Activated naive CD8-positive, alpha-beta T cell treated with anti-CD3 and anti-CD28 coated beads, Interleukin-2, amount 10 ng/mL, durations not matched to agents 7 days and 5 days (primary cell): ENCODE measurements at regions not wholly inside any gene's neighbourhood (a gene's known extent, or its start where the extent isn't known, plus 50 kb on each side); places are given as distances from the start of the nearest gene placed in this dataset.
"Not testable (repeated sequence)": the region's sequence is repeated elsewhere in the genome, so short reads cannot be mapped to it uniquely, and the experiment has no call there.

Source experiments
- ATAC-seq: fragments of 150-1000 bp; cut with Tn5 transposase; one replicate; pipeline ENCODE4 v1.10.0; 2021; ENCODE audit warnings: low read depth, moderate library complexity
- POLR2A ChIA-PET: fragments of 350-600 bp; sonication (Branson Sonifier 250); formaldehyde crosslinking; loops from one replicate; lab custom pipeline; 2021; ENCODE audit warnings: antibody characterized with exemption; lab: Charles Lee
- DNase-seq: peaks from one replicate; pipeline ENCODE4 v3.0.0; 2021
- H3K27ac Mint-ChIP-seq: one replicate; pipeline ENCODE4 v1.8.0; 2022; ENCODE audit warnings: mild to moderate bottlenecking, mixed read lengths
- H3K27me3 Mint-ChIP-seq: one replicate; pipeline ENCODE4 v1.8.0; 2022; ENCODE audit warnings: mild to moderate bottlenecking, moderate library complexity, mixed read lengths
- H3K36me3 Mint-ChIP-seq: one replicate; pipeline ENCODE4 v1.8.0; 2021; ENCODE audit warnings: mild to moderate bottlenecking, mixed read lengths
- H3K4me1 Mint-ChIP-seq: one replicate; pipeline ENCODE4 v1.8.0; 2021; ENCODE audit warnings: mixed read lengths
- H3K4me3 Mint-ChIP-seq: one replicate; pipeline ENCODE4 v1.8.0; 2022; ENCODE audit warnings: mild to moderate bottlenecking, moderate library complexity, mixed read lengths
- H3K9me3 Mint-ChIP-seq: one replicate; pipeline ENCODE4 v1.8.0; 2021; ENCODE audit warnings: mixed read lengths

DNA sequence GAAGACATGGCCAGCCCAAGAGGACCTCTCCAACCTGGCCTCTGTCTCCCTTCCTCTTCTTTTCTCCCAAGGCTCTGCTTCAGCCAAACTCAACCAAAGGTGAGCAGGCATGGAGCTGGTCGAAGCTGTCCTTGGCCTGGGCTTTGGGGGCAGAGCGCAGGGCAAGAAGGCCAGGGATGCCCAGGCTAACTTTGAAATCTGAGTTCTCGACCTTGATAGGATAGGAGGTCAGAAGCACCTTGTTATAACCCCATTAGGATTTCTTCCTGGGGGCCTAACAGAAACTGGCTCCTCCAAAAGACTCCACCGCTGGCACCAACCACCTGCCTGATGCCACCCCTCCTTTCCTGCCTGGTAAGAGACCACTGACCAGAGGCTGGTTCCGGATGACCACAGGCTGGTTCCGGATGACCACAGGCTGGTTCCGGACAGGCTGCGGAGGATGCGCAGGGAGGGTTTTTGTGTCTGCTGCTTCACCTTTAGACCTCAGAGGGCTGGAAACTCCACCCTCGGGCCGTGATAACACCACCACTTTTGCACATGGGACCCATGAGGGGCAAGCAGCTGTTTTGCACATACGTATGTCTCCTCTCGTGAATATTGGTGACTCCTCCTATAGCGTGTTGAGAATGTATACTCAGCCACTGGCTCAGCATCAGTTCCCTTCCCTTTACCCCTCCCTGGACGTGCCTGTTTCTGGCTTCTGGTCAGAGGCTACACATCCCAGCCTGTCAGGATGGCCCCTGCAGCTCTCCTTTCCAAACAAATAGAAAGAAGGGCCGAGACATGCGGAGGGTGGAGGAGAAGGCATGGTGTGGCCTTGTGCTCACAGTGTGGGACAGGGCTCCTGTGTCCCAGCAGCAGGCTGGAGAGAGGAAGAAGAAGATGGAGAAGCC is 140.1 kb downstream of the DNAJB6 start:
- ATAC-seq (no peak), DNase-seq (no peak)
- Mint-ChIP-seq H3K4me1 (peaks cover 20% of the 10 kb centered on the region), H3K27ac (peak overlapping the region; percentile 56), H3K27me3 (peaks cover 3% of the 10 kb centered on the region), H3K36me3 (peaks cover 17% of the 10 kb centered on the region), H3K9me3 (peaks cover 22% of the 10 kb centered on the region), H3K4me3 (no peak overlapping the region)
- POLR2A ChIA-PET, result no interaction called here

- Mint-ChIP-seq H3K4me3 (peak overlapping the region; percentile 48), H3K36me3 (peaks cover 13% of the 10 kb centered on the region), H3K27me3 (peaks cover 3% of the 10 kb centered on the region), H3K9me3 (peaks cover 18% of the 10 kb centered on the region), H3K27ac (peak overlapping the region; percentile 63), H3K4me1 (peaks cover 18% of the 10 kb centered on the region)
- ATAC-seq, result peak; percentile 23
- POLR2A ChIA-PET, result interaction anchor here (1.2 kb wide), 1 partner anchor 13 kb away, joined by 5 read pairs; no protein-coding TSS in a partner anchor
- no peak for DNase-seq
These were observed 140.9 kb downstream of the DNAJB6 start for GRCh38 chr7:157477550-157478212.

GRCh38 chr7:157478611-157479010 is 141.8 kb downstream of the DNAJB6 start:
- ATAC-seq, DNase-seq, H3K36me3 Mint-ChIP-seq, H3K27me3 Mint-ChIP-seq: not testable (repeated sequence)
- POLR2A ChIA-PET, result interaction anchor here (1.2 kb wide), 1 partner anchor 12 kb away, joined by 5 read pairs; no protein-coding TSS in a partner anchor
- Mint-ChIP-seq H3K4me1 (peaks cover 14% of the 10 kb centered on the region), H3K9me3 (peaks cover 11% of the 10 kb centered on the region), H3K4me3 (peak overlapping the region; percentile 3), H3K27ac (peak overlapping the region; percentile 63)

DNA sequence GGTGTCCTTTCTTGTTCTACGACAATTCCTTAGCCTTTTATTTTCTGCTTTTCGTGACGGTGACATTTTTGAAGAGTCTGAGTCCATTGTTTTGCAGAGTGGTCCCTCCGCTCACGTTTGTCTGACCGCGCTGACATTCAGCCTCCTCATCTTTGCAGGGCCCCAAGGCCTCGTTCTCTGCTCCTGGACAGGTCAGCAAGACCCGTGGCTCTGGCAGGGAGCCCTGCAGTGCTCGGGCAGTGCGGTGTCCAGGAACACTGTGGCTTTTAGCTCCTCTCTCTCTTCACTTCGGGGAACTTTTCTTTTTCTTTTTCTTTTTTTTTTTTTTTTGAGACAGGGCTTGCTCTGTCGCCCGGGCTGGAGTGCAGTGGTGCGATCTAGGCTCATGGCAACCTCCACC is 142.5 kb downstream of the DNAJB6 start:
- H3K27me3 Mint-ChIP-seq, result peaks cover 3% of the 10 kb centered on the region
- H3K36me3 Mint-ChIP-seq, result peaks cover 3% of the 10 kb centered on the region
- no peak for ATAC-seq
- no peak for DNase-seq
- no peak overlapping the region for H3K4me3 Mint-ChIP-seq
- peaks cover 14% of the 10 kb centered on the region for H3K4me1 Mint-ChIP-seq
- H3K27ac Mint-ChIP-seq, result no peak overlapping the region
- POLR2A ChIA-PET, result no interaction called here
- peaks cover 7% of the 10 kb centered on the region for H3K9me3 Mint-ChIP-seq

DNA sequence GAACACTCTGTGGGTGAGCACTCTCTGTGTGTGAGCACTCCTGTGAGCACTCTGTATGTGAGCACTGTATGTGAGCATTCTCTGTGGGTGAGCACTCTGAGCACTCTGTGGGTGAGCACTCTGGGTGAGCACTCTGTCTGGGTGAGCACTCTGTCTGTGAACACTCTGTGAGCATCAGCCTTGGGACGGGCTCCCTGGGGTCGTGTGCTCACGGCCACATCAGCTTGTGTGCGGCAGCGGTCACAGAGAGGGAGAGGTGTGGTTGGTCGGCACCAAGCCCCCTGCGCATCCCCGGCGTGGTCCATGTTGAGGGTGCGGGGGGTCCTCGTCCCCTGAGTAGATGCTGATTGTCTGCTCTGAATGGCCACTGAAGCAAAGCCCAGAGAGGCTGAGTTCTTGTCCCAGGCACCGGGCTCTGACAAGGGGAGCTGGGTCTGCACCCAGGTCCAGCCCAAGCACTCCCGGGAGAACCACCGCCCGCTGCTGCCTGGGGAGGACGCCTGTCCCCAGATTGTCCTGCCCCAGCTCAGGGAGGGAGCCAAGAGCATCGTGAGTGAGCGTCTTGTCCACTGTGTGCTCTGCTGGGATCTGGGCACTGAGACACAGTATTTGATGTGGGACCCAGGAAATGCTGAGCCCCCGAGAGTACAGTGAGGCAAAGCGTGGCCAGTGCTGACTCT is 143.7 kb downstream of the DNAJB6 start:
- DNase-seq, result peak; percentile 27
- Mint-ChIP-seq H3K27ac (no peak overlapping the region), H3K9me3 (no peaks in the 10 kb centered on the region), H3K27me3 (peaks cover 6% of the 10 kb centered on the region), H3K4me1 (peaks cover 19% of the 10 kb centered on the region), H3K36me3 (no peaks in the 10 kb centered on the region), H3K4me3 (no peak overlapping the region)
- POLR2A ChIA-PET, result no interaction called here
- no peak for ATAC-seq

DNA sequence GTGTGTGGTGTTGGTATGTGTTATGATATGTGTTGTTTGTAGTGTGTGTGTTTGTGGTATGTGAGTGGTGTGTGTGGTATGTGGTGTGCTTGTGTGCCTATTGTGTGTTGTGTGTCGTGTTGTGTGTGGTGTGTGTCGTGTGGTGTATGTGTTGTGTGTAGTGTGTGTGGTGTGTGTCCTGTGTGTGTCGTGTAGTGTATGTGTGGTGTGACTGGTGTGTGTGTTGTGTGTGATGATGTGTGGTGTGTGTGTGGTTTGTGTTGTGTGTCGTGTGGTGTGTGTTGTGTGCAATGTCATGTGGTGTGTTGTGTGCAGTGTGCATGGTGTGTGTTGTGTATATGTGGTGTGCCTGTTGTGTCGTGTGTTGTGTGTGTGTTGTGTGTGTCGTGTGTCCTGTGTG is 144.6 kb downstream of the DNAJB6 start:
- Mint-ChIP-seq H3K36me3 (no peaks in the 10 kb centered on the region), H3K27ac (no peak overlapping the region), H3K9me3 (no peaks in the 10 kb centered on the region), H3K4me3 (no peak overlapping the region), H3K4me1 (peaks cover 20% of the 10 kb centered on the region), H3K27me3 (peaks cover 9% of the 10 kb centered on the region)
- no peak for ATAC-seq
- POLR2A ChIA-PET, result no interaction called here
- DNase-seq, result peak; percentile 4

- POLR2A ChIA-PET, result no interaction called here
- H3K9me3 Mint-ChIP-seq, result no peaks in the 10 kb centered on the region
- H3K36me3 Mint-ChIP-seq, result no peaks in the 10 kb centered on the region
- DNase-seq (no peak), ATAC-seq (no peak)
- no peak overlapping the region for H3K4me3 Mint-ChIP-seq
- no peak overlapping the region for H3K27ac Mint-ChIP-seq
- H3K27me3 Mint-ChIP-seq, result peaks cover 10% of the 10 kb centered on the region
- peaks cover 20% of the 10 kb centered on the region for H3K4me1 Mint-ChIP-seq
These were observed 145.2 kb downstream of the DNAJB6 start for GRCh38 chr7:157482025-157482424.

- Mint-ChIP-seq H3K4me3 (no peak overlapping the region), H3K27ac (no peak overlapping the region), H3K4me1 (peaks cover 18% of the 10 kb centered on the region), H3K36me3 (no peaks in the 10 kb centered on the region), H3K27me3 (peaks cover 13% of the 10 kb centered on the region), H3K9me3 (no peaks in the 10 kb centered on the region)
- ATAC-seq (peak; percentile 33), DNase-seq (no peak)
- POLR2A ChIA-PET, result no interaction called here
These were observed 145.8 kb downstream of the DNAJB6 start for GRCh38 chr7:157482517-157483087.

- Mint-ChIP-seq H3K27me3 (peaks cover 13% of the 10 kb centered on the region), H3K36me3 (no peaks in the 10 kb centered on the region), H3K4me1 (peaks cover 11% of the 10 kb centered on the region), H3K4me3 (no peak overlapping the region), H3K27ac (no peak overlapping the region), H3K9me3 (no peaks in the 10 kb centered on the region)
- POLR2A ChIA-PET, result no interaction called here
- ATAC-seq (no peak), DNase-seq (no peak)
These were observed 146.7 kb downstream of the DNAJB6 start for GRCh38 chr7:157483515-157483914.

GRCh38 chr7:157483971-157484410 is 147.2 kb downstream of the DNAJB6 start:
- DNase-seq, result no peak
- Mint-ChIP-seq H3K4me1 (peaks cover 9% of the 10 kb centered on the region), H3K27me3 (peaks cover 13% of the 10 kb centered on the region), H3K4me3 (no peak overlapping the region), H3K27ac (no peak overlapping the region), H3K36me3 (no peaks in the 10 kb centered on the region), H3K9me3 (no peaks in the 10 kb centered on the region)
- POLR2A ChIA-PET, result interaction anchor here (1.3 kb wide), 1 partner anchor 12 kb away, joined by 4 read pairs; no protein-coding TSS in a partner anchor
- ATAC-seq, result no peak

- ATAC-seq (no peak), DNase-seq (no peak)
- H3K4me3 Mint-ChIP-seq, result no peak overlapping the region
- no peaks in the 10 kb centered on the region for H3K36me3 Mint-ChIP-seq
- POLR2A ChIA-PET, result interaction anchor here (0.5 to 1.3 kb wide), 2 partner anchors 9 to 13 kb away, joined by 3 to 4 read pairs; no protein-coding TSS in a partner anchor
- peaks cover 7% of the 10 kb centered on the region for H3K4me1 Mint-ChIP-seq
- no peak overlapping the region for H3K27ac Mint-ChIP-seq
- no peaks in the 10 kb centered on the region for H3K9me3 Mint-ChIP-seq
- H3K27me3 Mint-ChIP-seq, result peaks cover 13% of the 10 kb centered on the region
These were observed 147.7 kb downstream of the DNAJB6 start for GRCh38 chr7:157484411-157485081.

- no peak for ATAC-seq
- Mint-ChIP-seq H3K4me1 (peaks cover 12% of the 10 kb centered on the region), H3K9me3 (no peaks in the 10 kb centered on the region), H3K36me3 (no peaks in the 10 kb centered on the region), H3K27ac (peak overlapping the region; percentile 17), H3K4me3 (no peak overlapping the region), H3K27me3 (peaks cover 13% of the 10 kb centered on the region)
- no peak for DNase-seq
- POLR2A ChIA-PET, result interaction anchor here (0.5 kb wide), 1 partner anchor 8 kb away, joined by 3 read pairs; no protein-coding TSS in a partner anchor
These were observed 148.6 kb downstream of the DNAJB6 start for GRCh38 chr7:157485361-157485831.
